Upper lobe of right lung (tissue), 1 donor: ENCODE measurements at regions not wholly inside any gene's neighbourhood (a gene's known extent, or its start where the extent isn't known, plus 50 kb on each side); places are given as distances from the start of the nearest gene placed in this dataset.
"Not testable (repeated sequence)": the region's sequence is repeated elsewhere in the genome, so short reads cannot be mapped to it uniquely, and the experiment has no call there.

Experiments used
- ATAC-seq: fragments of 200-7000 bp; cut with Tn5 transposase; one replicate; pipeline ENCODE4 v1.9.1; 2020; ENCODE audit warnings: mild to moderate bottlenecking, moderate library complexity
- DNase-seq: peaks from one replicate; pipeline ENCODE4 v3.0.0-alpha.2; 2020
- H3K27ac ChIP-seq: fragments of 200-600 bp; one replicate; pipeline ENCODE4 v1.8.0; 2022
- H3K27me3 ChIP-seq: fragments of 200-600 bp; one replicate; pipeline ENCODE4 v1.8.0; 2022; ENCODE audit warnings: mild to moderate bottlenecking
- H3K36me3 ChIP-seq: fragments of 200-600 bp; one replicate; pipeline ENCODE4 v1.8.0; 2022
- H3K4me1 ChIP-seq: fragments of 200-600 bp; one replicate; pipeline ENCODE4 v1.8.0; 2022
- H3K4me3 ChIP-seq: fragments of 200-600 bp; one replicate; pipeline ENCODE4 v1.8.0; 2022; ENCODE audit warnings: mild to moderate bottlenecking
- H3K9me3 ChIP-seq: fragments of 200-600 bp; one replicate; pipeline ENCODE4 v1.8.0; 2022
- CTCF ChIP-seq: fragments of 200-600 bp; IDR thresholded peaks from one replicate; pipeline ENCODE4 v1.8.0; 2022; ENCODE audit warnings: antibody characterized with exemption
- intact Hi-C: fragments of 100-400 bp; cut with DNase I; formaldehyde crosslinking; loops from one replicate; pipeline ENCODE4 v1.11.0; 2022
- donor health status: DM: no; HTN: yes; CAD: no; lungs with severe emphysema.

- ATAC-seq (no peak), DNase-seq (no peak)
- Histone ChIP-seq H3K36me3 (no peaks in the 10 kb centered on the region), H3K4me1 (no peaks in the 10 kb centered on the region), H3K9me3 (peaks cover 3% of the 10 kb centered on the region), H3K4me3 (no peak overlapping the region), H3K27me3 (no peaks in the 10 kb centered on the region), H3K27ac (no peak overlapping the region)
- peak; percentile 7 for TF ChIP-seq CTCF
- intact Hi-C loops = no loop called here
Measured at GRCh38 chr2:153287109-153287801, 191.3 kb downstream of the RPRM start.

GRCh38 chr2:153268941-153269461, 209.6 kb downstream of the RPRM start:
- no peak for DNase-seq
- Histone ChIP-seq H3K36me3 (no peaks in the 10 kb centered on the region), H3K9me3 (no peaks in the 10 kb centered on the region), H3K4me3 (no peak overlapping the region), H3K27ac (no peak overlapping the region), H3K4me1 (no peaks in the 10 kb centered on the region), H3K27me3 (no peaks in the 10 kb centered on the region)
- no peak for ATAC-seq
- no peak for TF ChIP-seq CTCF
- intact Hi-C loops = no loop called here

- H3K9me3 ChIP-seq, H3K36me3 ChIP-seq, H3K4me1 ChIP-seq, DNase-seq, H3K27ac ChIP-seq, intact Hi-C loops, H3K4me3 ChIP-seq, ATAC-seq, H3K27me3 ChIP-seq: not testable (repeated sequence)
Measured at GRCh38 chr2:153256876-153257275, 221.7 kb downstream of the RPRM start.

- H3K4me1 ChIP-seq, H3K4me3 ChIP-seq, intact Hi-C loops, H3K27me3 ChIP-seq, DNase-seq, H3K9me3 ChIP-seq, H3K36me3 ChIP-seq, H3K27ac ChIP-seq, ATAC-seq: not testable (repeated sequence)
Measured at GRCh38 chr2:153246636-153247035, 231.9 kb downstream of the RPRM start.

GRCh38 chr2:153235516-153235915, 243.0 kb downstream of the RPRM start:
- no peaks in the 10 kb centered on the region for H3K27me3 ChIP-seq
- H3K9me3 ChIP-seq = no peaks in the 10 kb centered on the region
- no peaks in the 10 kb centered on the region for H3K4me1 ChIP-seq
- intact Hi-C loops = no loop called here
- no peak for DNase-seq
- TF ChIP-seq CTCF = no peak
- no peak overlapping the region for H3K4me3 ChIP-seq
- no peak overlapping the region for H3K27ac ChIP-seq
- ATAC-seq = no peak
- H3K36me3 ChIP-seq = no peaks in the 10 kb centered on the region

- intact Hi-C loops = no loop called here
- ATAC-seq = no peak
Measured at GRCh38 chr2:153232464-153232863, 246.1 kb downstream of the RPRM start.

More at GRCh38 chr2:153232464-153232863, 246.1 kb downstream of the RPRM start:
- Histone ChIP-seq H3K36me3 (no peaks in the 10 kb centered on the region), H3K27me3 (no peaks in the 10 kb centered on the region), H3K4me1 (no peaks in the 10 kb centered on the region), H3K9me3 (no peaks in the 10 kb centered on the region), H3K27ac (no peak overlapping the region), H3K4me3 (no peak overlapping the region)
- no peak for DNase-seq
- TF ChIP-seq CTCF = no peak
